ENCODE measurements at regions not wholly inside any gene's neighbourhood (a gene's known extent, or its start where the extent isn't known, plus 50 kb on each side); places are given as distances from the start of the nearest gene placed in this dataset.

DNA sequence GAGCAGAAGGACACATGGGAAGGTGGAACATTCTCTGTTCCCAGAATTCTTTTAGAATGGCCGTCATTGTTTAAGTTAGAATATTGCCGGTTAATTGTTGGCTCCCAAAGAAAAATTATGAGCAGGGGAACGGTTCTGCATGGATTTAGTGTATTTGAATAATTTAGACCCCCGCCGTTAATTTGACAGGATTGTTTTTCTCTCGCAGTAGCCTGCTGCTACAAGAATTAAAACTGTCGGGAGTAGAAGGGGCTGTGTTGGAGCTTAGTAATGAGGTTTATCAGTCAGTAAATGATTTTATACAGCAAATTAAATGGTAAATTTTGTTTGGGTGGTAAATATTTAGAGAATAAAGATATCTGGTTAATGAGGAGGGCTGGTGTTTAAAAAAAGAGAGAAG lies 431.2 kb upstream of the DYNLRB2 start:
- H3K4me3 ChIP-seq (replicated peaks; ENCODE audit: low read depth, low read length), result no peak overlapping the region
- DNase-seq (ENCODE audit: low read depth), result no peak
- TF ChIP-seq, protein P1, sequence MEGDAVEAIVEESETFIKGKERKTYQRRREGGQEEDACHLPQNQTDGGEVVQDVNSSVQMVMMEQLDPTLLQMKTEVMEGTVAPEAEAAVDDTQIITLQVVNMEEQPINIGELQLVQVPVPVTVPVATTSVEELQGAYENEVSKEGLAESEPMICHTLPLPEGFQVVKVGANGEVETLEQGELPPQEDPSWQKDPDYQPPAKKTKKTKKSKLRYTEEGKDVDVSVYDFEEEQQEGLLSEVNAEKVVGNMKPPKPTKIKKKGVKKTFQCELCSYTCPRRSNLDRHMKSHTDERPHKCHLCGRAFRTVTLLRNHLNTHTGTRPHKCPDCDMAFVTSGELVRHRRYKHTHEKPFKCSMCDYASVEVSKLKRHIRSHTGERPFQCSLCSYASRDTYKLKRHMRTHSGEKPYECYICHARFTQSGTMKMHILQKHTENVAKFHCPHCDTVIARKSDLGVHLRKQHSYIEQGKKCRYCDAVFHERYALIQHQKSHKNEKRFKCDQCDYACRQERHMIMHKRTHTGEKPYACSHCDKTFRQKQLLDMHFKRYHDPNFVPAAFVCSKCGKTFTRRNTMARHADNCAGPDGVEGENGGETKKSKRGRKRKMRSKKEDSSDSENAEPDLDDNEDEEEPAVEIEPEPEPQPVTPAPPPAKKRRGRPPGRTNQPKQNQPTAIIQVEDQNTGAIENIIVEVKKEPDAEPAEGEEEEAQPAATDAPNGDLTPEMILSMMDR (IDR thresholded peaks at IDR 0.05; ENCODE audit: low read length, missing control alignments), result no peak

DNA sequence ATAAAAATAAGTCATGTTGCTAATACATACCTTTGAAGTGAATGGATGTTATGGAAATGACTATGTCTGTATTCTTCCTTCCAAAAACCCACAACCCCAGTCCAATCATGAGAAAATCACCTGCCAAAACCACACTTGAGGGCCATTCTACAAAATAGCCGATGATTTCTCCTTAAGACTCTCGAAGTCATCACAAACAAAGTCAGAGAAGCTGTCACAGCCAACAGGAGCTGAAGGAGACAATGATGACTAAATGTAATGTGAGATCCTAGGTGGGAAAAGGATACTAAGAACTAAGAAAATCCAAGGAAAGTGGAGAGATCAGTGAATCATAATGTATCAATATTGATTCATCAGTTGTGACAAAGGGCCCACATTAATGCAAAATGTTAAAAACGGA lies 432.9 kb upstream of the DYNLRB2 start:
- DNase-seq (ENCODE audit: low read depth), result no peak
- no peak overlapping the region for H3K4me3 ChIP-seq (replicated peaks; ENCODE audit: low read depth, low read length)
- TF ChIP-seq, protein P1 (IDR thresholded peaks at IDR 0.05; ENCODE audit: low read length, missing control alignments), result no peak

DNA sequence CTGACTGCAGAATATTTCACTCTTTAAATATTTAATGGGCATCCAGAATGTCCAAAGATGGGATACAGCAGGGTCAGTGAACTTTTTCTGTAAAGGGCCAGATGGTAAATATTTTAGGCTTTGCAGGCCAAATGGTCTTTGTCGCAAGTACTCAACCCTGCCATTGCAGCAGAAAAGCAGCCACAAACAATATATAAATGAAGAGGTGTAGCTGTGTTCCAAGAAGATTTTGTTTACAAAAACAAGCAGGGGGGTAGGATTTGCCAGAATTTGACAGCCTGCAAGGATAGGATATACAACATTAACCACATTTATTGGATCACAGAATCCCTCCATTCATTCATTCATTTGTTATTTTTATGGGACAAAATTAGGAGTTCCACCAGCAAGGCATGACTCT lies 435.0 kb upstream of the DYNLRB2 start:
- TF ChIP-seq, protein P1 (IDR thresholded peaks at IDR 0.05; ENCODE audit: low read length, missing control alignments), result no peak
- no peak for DNase-seq (ENCODE audit: low read depth)
- no peak overlapping the region for H3K4me3 ChIP-seq (replicated peaks; ENCODE audit: low read depth, low read length)

DNA sequence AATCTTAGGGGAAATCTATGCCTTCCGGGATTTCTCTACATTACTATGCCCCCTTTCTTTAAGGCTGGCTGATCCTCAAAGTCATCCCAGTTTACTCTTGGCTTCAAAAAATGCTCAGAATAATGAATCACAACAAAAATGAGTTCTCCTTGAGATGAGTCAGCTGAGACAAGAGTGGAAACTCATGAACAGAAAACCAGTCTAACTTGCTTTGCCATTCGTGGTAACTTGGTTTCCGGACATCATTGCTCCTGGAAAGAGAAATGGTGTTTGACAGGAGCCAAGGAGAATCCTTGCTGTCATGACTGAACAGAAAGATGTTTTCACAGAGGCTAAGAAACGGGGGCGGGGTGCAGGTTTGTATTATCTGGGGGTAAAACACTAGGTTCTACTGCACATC lies 435.6 kb upstream of the DYNLRB2 start:
- TF ChIP-seq, protein P1 (IDR thresholded peaks at IDR 0.05; ENCODE audit: low read length, missing control alignments), result no peak
- no peak for DNase-seq (ENCODE audit: low read depth)
- no peak overlapping the region for H3K4me3 ChIP-seq (replicated peaks; ENCODE audit: low read depth, low read length)

DNA sequence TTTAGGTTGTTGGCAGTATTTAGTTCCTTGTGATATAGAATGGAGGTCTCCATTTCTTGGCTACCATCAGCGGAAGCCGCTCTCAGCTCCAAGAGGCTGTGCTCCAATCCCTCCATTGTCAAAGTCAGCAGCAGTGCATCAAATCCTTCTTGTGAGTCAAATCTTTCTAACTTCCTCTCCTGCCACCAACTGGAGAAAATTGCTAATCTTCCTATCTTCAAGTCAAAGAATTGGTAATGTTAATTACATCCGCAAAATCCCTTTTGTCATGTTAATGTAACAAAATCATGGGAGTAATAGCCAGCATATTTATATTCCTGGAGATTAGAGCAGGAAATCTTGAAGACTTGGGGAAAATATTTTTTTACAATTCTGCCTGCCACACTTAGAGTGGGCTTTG lies 436.4 kb upstream of the DYNLRB2 start:
- TF ChIP-seq, protein P1 (IDR thresholded peaks at IDR 0.05; ENCODE audit: low read length, missing control alignments), result no peak
- no peak overlapping the region for H3K4me3 ChIP-seq (replicated peaks; ENCODE audit: low read depth, low read length)
- DNase-seq (ENCODE audit: low read depth), result no peak

DNA sequence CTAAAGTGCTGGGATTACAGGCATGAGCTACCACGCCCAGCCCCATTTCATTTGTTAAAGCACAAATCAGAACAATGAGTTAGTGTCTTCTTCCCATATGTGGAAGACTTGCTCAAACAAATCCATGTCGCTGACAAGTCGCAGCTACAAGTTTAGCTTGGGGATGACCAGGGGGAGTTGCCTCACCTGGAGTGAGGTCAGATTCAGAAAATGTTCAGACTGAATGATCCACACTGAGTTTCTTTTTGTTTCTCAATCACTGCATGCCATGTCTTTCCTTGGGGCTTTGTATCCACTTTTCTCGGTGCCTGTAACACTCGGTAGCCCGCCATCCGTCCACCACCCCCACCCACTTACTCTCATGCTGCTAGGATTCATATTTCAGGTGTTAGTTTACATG lies 437.3 kb upstream of the DYNLRB2 start:
- no peak for DNase-seq (ENCODE audit: low read depth)
- no peak overlapping the region for H3K4me3 ChIP-seq (replicated peaks; ENCODE audit: low read depth, low read length)
- TF ChIP-seq, protein P1 (IDR thresholded peaks at IDR 0.05; ENCODE audit: low read length, missing control alignments), result no peak

DNA sequence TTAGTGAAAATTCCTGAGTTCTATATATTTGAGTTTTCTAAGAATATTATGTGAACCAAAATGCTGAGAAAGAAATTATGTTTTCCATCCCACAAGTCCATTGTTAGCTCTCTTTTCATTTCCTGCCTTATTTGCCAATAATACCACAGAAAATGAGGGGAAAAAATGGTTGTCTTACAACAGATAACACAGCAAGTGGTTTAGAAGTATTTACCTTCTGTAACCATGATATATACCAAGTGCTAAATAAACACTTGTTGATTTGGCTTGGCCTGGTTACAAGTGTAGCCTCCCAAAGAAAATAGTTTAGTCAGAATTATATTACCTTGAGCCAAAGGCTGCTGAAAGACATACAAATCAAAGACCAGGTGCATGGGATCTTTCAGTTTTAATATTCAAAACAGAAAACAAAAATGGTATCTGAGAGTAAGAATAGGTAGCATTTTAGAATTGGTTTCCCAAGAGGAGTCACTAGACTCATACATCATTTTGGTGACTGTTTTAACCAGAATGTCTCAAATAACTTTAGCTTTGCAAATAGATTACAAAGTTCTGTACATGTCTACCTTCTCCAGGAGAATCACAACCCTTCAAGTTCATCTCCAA lies 439.8 kb upstream of the DYNLRB2 start:
- DNase-seq (ENCODE audit: low read depth), result no peak
- TF ChIP-seq, protein P1 (IDR thresholded peaks at IDR 0.05; ENCODE audit: low read length, missing control alignments), result no peak
- H3K4me3 ChIP-seq (replicated peaks; ENCODE audit: low read depth, low read length), result no peak overlapping the region
